Activated T-cell treated with anti-CD3 and anti-CD28 coated beads for 1 hour (primary cell): ENCODE measurements at regions not wholly inside any gene's neighbourhood (a gene's known extent, or its start where the extent isn't known, plus 50 kb on each side); places are given as distances from the start of the nearest gene placed in this dataset.
"Not testable (repeated sequence)": the region's sequence is repeated elsewhere in the genome, so short reads cannot be mapped to it uniquely, and the experiment has no call there.

Experiments
- DNase-seq: peaks from one replicate; pipeline ENCODE4 v3.0.0-alpha.2; 2020; ENCODE audit warnings: low read depth

GRCh38 chr20:52312132-52312729, 120.7 kb upstream of the ZFP64 start:
- DNase-seq = peak; percentile 38

GRCh38 chr20:52311209-52311794, 119.7 kb upstream of the ZFP64 start:
- no peak for DNase-seq

GRCh38 chr20:52309181-52309580, 117.6 kb upstream of the ZFP64 start:
- DNase-seq = no peak

GRCh38 chr20:52306477-52306876, 114.9 kb upstream of the ZFP64 start:
- DNase-seq = no peak

- no peak for DNase-seq
These were observed 114.3 kb upstream of the ZFP64 start for GRCh38 chr20:52305858-52306257.

- DNase-seq = no peak
These were observed 113.6 kb upstream of the ZFP64 start for GRCh38 chr20:52305024-52305645.

- DNase-seq = no peak
These were observed 111.8 kb upstream of the ZFP64 start for GRCh38 chr20:52303281-52303950.

GRCh38 chr20:52302736-52303135, 111.2 kb upstream of the ZFP64 start:
- no peak for DNase-seq

- not testable (repeated sequence) for DNase-seq
These were observed 110.5 kb upstream of the ZFP64 start for GRCh38 chr20:52302051-52302450.

GRCh38 chr20:52295556-52295955, 104.0 kb upstream of the ZFP64 start:
- no peak for DNase-seq

- no peak for DNase-seq
These were observed 102.6 kb upstream of the ZFP64 start for GRCh38 chr20:52294106-52294628.

GRCh38 chr20:52291109-52291508, 99.5 kb upstream of the ZFP64 start:
- no peak for DNase-seq

GRCh38 chr20:52290569-52290968, 99.0 kb upstream of the ZFP64 start:
- no peak for DNase-seq

GRCh38 chr20:52289956-52290565, 98.5 kb upstream of the ZFP64 start:
- no peak for DNase-seq

GRCh38 chr20:52280407-52280806, 88.8 kb upstream of the ZFP64 start:
- no peak for DNase-seq

GRCh38 chr20:52279706-52280105, 88.1 kb upstream of the ZFP64 start:
- no peak for DNase-seq

- no peak for DNase-seq
These were observed 83.7 kb upstream of the ZFP64 start for GRCh38 chr20:52275181-52275691.

GRCh38 chr20:52270696-52271095, 79.1 kb upstream of the ZFP64 start:
- DNase-seq = no peak

- no peak for DNase-seq
These were observed 78.5 kb upstream of the ZFP64 start for GRCh38 chr20:52270001-52270606.

GRCh38 chr20:52269321-52269720, 77.7 kb upstream of the ZFP64 start:
- DNase-seq = no peak

- DNase-seq = no peak
These were observed 76.7 kb upstream of the ZFP64 start for GRCh38 chr20:52268184-52268749.

GRCh38 chr20:52267418-52267817, 75.8 kb upstream of the ZFP64 start:
- DNase-seq = no peak
